HCEC 1CT (cell line): ENCODE measurements at regions not wholly inside any gene's neighbourhood (a gene's known extent, or its start where the extent isn't known, plus 50 kb on each side); places are given as distances from the start of the nearest gene placed in this dataset.

Source experiments
- DNase-seq: peaks from one replicate; pipeline ENCODE4 v3.0.0-alpha.2; 2017

DNA sequence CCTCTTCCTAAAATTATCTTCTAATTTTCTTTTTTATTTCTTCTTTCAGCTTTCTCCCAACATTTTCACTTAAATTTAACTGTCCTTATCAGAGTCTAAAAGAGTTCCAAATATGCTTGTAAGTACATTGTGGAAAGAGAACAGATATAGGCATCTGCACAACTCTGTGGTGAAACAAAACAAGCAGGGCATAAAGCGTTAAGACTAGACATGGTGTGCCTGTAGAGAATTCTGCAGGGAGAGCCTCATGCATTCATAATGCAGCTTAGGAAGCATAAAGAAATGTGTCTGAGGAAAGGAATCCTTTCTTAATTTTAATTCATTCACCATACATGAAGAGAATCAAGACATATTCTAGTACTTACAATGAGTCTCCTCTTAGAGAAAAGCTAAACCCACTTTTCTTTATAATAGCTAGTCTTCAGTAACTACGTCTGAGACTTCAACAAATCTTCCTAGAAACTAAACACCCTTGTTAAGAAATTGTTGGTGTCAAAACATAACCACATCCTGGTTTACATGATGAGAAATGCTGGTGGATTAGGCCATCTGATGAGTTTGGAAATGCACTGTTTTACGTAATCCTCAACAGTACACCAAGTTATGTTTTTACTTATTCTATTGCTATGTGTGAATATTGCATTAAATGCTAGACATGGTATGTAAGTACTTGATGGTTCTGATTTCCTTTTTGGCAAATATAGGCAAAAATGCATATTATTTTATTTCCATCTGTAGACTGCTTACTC lies 307.8 kb upstream of the GIMD1 start:
- peak; percentile 79 for DNase-seq

DNA sequence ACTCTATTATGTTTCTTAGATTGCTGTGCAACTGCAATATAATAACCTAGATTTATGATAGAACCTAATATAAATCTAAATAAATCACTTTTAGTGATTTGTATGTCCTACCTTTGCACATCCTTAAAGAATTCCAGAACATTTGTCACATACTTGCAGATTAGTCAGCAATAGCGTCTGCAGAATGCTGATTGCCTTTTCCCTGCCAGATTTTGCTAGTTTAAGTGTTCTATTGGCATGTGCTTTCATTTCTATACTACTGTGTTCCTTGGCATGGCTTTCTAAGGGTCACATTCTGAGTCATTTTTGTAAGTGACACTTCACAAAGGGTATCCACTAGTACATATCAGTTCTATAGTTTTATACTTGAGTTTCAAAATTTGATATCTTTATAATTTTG lies 303.1 kb upstream of the GIMD1 start:
- DNase-seq = peak; percentile 40

- no peak for DNase-seq
Observed at GRCh38 chr4:106670976-106671375, 302.4 kb upstream of the GIMD1 start.

GRCh38 chr4:106659371-106659770 lies 290.8 kb upstream of the GIMD1 start:
- peak; percentile 15 for DNase-seq

DNA sequence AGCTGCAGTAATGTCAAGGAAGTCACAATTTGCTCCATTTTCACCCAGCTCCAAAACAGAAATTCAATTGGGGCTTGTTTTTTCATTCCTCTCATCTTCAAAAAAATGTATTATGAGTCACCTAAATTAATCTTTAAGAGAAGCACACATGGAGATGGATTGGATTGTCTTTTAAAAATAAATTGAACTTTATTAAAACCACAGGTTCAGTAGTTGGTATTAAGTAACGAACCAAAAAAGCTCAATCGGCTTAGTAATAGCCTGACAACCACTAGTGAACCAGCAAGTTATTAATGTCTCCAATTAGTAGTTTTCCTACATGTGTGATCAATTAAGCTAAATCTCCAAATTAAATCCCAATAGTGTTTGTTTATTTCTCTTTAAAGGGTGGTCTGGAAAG lies 283.5 kb upstream of the GIMD1 start:
- DNase-seq = no peak

- no peak for DNase-seq
Observed at GRCh38 chr4:106650701-106651100, 282.1 kb upstream of the GIMD1 start.

- no peak for DNase-seq
Observed at GRCh38 chr4:106647451-106647850, 278.9 kb upstream of the GIMD1 start.

GRCh38 chr4:106629268-106629625 lies 260.7 kb upstream of the GIMD1 start:
- no peak for DNase-seq

GRCh38 chr4:106628586-106629267 lies 260.1 kb upstream of the GIMD1 start:
- no peak for DNase-seq

GRCh38 chr4:106627051-106627450 lies 258.5 kb upstream of the GIMD1 start:
- DNase-seq = no peak

DNA sequence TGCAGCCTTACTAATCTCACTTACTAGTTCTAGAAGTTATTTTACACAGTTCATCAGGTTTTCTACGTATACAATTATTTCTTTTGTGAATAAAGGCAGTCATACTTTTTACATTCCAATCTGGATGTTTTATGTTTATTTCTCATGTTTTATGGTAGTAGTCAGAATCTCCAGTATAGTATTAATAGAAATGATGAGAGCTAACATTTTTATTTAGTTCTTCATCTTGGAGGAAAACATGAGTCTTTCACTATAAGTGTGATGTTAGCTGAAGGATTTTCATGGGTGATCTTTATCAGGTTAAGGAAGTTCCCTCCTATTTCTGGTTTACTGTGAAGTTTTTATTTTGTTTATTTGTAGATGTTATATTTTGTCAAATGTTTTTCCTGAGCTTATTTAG lies 256.1 kb upstream of the GIMD1 start:
- peak; percentile 6 for DNase-seq

GRCh38 chr4:106618956-106619355 lies 250.4 kb upstream of the GIMD1 start:
- DNase-seq = no peak

DNA sequence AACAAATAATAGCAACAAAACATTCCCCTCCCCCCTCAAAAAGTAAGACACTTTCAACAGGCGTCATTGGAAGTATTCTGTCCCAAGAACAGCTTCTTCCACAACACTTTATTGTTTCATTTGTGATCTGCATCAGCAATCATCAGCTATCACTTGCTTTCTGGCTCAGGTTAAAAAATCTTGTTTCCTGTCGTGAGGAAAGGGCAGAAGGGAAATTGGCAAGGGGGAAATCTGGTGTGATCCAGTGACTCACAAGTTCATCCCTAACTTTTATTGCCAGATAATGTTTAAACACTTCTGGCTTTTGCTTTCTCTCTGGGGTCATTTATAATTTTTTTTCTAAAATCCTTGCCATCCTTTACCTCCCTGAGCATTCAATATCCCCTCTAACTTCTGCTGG lies 247.4 kb upstream of the GIMD1 start:
- peak; percentile 24 for DNase-seq

DNA sequence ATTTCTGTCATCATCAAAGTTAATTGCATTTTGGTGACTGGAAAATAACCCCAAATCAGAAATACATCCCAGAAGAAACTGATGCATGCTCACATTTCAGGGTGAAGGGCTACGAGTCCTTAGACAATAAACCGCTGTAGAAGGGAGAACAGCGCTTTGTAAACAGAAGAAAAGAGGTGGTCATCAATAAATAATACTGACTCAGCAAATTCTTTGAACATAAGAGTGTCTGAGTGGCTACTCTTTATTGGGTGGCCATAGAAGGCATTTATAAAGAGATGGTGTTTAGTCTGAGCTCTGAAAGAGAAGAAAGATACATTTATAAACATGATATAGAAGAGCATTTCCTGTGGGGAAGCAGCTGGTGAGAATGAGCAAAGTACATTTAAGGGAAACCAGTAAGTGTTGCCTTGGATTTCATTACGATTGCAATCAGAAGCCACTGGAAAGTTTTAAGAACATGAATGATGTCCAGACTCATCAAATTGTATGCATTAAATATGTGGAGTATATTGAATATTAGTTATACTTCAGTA lies 246.9 kb upstream of the GIMD1 start:
- no peak for DNase-seq

GRCh38 chr4:106614441-106614840 lies 245.9 kb upstream of the GIMD1 start:
- peak; percentile 38 for DNase-seq

- DNase-seq = no peak
Observed at GRCh38 chr4:106609917-106610316, 241.3 kb upstream of the GIMD1 start.

- DNase-seq = no peak
Observed at GRCh38 chr4:106607558-106607957, 239.0 kb upstream of the GIMD1 start.

DNA sequence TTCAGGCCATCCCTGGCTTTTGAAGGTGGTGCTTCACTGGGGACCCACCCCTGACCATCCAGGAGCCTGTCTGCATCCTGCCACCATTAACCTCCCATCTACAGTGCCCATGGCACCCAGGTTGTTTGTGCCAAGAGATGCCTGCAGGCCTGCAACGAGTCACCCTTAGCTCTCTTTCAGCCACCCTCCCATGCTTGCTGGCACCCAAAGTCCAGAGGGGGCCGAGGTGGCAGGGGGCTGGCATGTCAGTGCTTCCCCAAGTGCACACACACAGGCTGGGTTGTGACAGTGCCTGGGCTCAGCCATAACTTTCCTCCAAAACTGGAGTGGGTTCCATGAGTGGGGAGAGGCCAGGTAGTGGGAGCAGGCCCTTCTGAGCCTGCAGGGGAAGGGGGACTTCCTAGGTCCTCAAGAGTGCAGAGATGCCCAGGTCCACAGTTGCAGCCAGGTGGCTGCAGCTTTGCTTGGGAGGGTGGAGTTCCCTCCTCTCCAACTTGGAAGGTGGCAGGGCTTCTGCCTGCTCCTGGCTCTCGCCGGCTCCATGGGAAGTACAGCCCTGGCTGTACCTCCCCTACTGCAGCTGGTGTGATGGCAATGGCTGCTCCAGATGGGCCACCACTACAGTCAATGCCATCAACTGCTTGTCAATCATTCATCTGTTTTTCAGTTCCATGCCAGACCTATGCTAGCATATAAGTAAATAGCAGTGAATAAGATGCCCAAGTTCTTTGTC lies 235.9 kb upstream of the GIMD1 start:
- DNase-seq = no peak

DNA sequence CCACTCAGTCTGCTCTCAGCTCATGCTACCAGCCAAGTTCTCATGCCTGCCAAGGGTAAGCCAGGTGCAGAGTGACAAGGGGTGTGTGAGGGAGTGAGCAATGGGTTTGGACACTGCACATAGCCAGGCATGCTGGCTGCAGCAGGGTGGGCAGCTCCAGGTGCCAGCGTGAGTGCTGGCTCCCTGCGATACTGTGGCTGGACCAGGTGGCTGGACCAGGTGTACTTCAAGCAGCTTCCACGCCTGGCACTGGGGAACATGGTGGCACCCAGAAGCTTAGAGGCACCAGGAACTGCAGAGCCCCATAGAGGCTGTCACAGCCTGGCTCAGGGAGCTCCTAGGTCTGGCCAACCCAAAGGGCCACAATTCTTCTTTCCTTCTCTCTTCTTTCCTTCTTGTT lies 234.9 kb upstream of the GIMD1 start:
- DNase-seq = no peak

DNA sequence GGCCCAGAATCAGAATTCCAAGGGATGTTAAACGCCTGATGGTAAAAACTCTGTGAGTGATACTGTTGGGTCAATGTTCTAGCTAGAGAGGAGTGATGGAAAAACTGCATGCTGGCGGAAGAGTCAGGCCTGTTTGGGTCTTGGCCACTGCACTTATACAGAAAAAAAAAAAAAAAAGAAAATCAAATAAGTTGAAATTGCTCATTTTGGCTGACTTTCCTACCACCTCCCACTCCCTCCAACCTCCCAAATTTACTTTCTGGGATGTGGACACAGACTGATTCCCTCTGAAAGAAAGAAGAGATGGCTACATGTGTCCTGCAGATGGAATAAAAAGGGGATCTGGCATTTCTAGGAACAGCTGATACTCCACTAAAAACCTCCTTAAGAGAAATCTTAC lies 234.1 kb upstream of the GIMD1 start:
- DNase-seq = no peak

DNA sequence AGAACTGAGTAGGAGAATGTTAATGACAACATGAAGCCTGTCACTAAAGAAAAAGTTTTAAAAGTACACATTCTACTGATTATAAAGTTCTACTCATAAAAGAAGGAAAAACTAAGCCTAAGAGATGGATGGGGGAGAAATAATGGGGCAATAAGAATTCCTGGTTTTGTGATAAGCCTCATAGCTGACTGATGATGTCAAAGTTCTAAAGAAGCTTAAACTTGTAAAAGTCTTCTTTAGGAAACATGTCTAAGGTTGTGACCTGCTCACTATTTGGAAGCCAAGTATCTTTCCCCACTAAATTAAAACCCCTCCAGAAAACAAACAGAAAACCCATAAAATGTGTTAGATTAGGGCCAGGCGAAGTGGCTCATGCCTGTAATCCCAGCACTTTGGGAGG lies 232.9 kb upstream of the GIMD1 start:
- DNase-seq = no peak

- no peak for DNase-seq
Observed at GRCh38 chr4:106595906-106596305, 227.3 kb upstream of the GIMD1 start.

- no peak for DNase-seq
Observed at GRCh38 chr4:106594291-106594952, 225.8 kb upstream of the GIMD1 start.
